ENCODE measurements at regions not wholly inside any gene's neighbourhood (a gene's known extent, or its start where the extent isn't known, plus 50 kb on each side); places are given as distances from the start of the nearest gene placed in this dataset.

DNA sequence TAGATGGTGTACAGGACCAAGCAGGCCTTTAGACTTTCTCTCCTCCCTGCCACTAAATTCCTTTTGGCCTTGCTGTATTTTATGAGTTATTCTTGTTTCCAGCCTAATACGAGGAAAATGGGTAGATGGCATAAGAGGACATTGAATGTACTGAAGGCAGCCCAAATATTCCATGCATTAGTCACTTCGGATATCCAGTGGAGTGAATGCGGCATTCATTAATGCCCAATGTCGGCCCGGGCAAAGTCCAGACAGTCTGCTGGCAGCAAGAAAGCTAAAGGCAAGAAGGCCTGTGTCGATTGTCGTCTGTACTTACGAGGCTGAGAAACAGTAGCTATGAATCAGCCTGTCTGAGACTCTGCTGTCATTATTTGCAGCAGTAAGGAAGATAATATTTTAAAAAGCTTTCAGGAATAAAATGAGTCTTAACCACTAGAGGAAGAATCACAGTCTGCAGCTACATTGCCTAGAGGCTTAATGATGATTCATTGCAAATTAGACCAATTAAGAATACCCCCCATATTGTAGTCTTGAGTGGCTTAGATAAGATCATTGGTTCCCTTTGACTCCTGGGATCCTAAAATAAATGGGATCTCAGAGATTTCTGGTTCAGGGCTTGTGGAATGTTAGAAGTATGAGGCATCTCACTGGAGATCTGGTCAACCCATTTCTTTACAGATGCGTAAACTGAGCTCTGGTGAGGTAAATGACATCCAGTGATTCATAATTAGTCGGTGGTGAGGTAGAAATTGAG, 534.1 kb upstream of the JAG1 start:
- Histone ChIP-seq H2AFZ (no peak overlapping the region), H3K27ac (ENCODE audit: low read depth) (no peak overlapping the region), H4K20me1 (replicated peaks; ENCODE audit: insufficient read depth) (no peaks in the 10 kb centered on the region), H3K4me2 (no peak overlapping the region), H3K4me1 (ENCODE audit: insufficient read depth) (peaks cover 6% of the 10 kb centered on the region; the same call in 1 of the 2 replicates), H3K27me3 (ENCODE audit: insufficient read depth) (no peaks in the 10 kb centered on the region), H3F3A (replicated peaks; ENCODE audit: low read depth) (no peaks in the 10 kb centered on the region), H3K36me3 (ENCODE audit: insufficient read depth) (no peaks in the 10 kb centered on the region), H3K4me3 (no peak overlapping the region), H3K9me2 (ENCODE audit: insufficient read depth) (0 out of 2 replicates have a peak, but pooled peaks cover 6% of the 10 kb centered on the region), H3K79me2 (replicated peaks; ENCODE audit: insufficient read depth) (no peaks in the 10 kb centered on the region)
- Mint-ChIP-seq H3K9me3 (no peaks in the 10 kb centered on the region), H3K27me3 (ENCODE audit: insufficient read depth, low read depth, poor library complexity) (no peaks in the 10 kb centered on the region), H3K4me3 (no peak overlapping the region), H3K36me3 (ENCODE audit: low read depth) (no peaks in the 10 kb centered on the region), H3K27ac (no peak overlapping the region), H3K4me1 (peaks cover 27% of the 10 kb centered on the region; the same call in 2 of the 3 replicates)
- no peak for ATAC-seq
- no peak for DNase-seq (ENCODE audit: low spot score)
- TF ChIP-seq ZNF331 (CRISPR knock-in tag; IDR thresholded peaks at IDR 0.05; ENCODE audit: low read depth), result no peak
- TF ChIP-seq, protein P1, sequence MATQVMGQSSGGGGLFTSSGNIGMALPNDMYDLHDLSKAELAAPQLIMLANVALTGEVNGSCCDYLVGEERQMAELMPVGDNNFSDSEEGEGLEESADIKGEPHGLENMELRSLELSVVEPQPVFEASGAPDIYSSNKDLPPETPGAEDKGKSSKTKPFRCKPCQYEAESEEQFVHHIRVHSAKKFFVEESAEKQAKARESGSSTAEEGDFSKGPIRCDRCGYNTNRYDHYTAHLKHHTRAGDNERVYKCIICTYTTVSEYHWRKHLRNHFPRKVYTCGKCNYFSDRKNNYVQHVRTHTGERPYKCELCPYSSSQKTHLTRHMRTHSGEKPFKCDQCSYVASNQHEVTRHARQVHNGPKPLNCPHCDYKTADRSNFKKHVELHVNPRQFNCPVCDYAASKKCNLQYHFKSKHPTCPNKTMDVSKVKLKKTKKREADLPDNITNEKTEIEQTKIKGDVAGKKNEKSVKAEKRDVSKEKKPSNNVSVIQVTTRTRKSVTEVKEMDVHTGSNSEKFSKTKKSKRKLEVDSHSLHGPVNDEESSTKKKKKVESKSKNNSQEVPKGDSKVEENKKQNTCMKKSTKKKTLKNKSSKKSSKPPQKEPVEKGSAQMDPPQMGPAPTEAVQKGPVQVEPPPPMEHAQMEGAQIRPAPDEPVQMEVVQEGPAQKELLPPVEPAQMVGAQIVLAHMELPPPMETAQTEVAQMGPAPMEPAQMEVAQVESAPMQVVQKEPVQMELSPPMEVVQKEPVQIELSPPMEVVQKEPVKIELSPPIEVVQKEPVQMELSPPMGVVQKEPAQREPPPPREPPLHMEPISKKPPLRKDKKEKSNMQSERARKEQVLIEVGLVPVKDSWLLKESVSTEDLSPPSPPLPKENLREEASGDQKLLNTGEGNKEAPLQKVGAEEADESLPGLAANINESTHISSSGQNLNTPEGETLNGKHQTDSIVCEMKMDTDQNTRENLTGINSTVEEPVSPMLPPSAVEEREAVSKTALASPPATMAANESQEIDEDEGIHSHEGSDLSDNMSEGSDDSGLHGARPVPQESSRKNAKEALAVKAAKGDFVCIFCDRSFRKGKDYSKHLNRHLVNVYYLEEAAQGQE (IDR thresholded peaks at IDR 0.05; ENCODE audit: unreplicated experiment), result no peak
- no peak for TF ChIP-seq JUNB (IDR thresholded peaks at IDR 0.05; ENCODE audit: unreplicated experiment)
- TF ChIP-seq, protein P2, sequence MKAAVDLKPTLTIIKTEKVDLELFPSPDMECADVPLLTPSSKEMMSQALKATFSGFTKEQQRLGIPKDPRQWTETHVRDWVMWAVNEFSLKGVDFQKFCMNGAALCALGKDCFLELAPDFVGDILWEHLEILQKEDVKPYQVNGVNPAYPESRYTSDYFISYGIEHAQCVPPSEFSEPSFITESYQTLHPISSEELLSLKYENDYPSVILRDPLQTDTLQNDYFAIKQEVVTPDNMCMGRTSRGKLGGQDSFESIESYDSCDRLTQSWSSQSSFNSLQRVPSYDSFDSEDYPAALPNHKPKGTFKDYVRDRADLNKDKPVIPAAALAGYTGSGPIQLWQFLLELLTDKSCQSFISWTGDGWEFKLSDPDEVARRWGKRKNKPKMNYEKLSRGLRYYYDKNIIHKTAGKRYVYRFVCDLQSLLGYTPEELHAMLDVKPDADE (IDR thresholded peaks at IDR 0.05), result no peak
- no peak for TF ChIP-seq EZH2phosphoT487 (IDR thresholded peaks at IDR 0.05; ENCODE audit: unreplicated experiment)
- TF ChIP-seq, protein P3, sequence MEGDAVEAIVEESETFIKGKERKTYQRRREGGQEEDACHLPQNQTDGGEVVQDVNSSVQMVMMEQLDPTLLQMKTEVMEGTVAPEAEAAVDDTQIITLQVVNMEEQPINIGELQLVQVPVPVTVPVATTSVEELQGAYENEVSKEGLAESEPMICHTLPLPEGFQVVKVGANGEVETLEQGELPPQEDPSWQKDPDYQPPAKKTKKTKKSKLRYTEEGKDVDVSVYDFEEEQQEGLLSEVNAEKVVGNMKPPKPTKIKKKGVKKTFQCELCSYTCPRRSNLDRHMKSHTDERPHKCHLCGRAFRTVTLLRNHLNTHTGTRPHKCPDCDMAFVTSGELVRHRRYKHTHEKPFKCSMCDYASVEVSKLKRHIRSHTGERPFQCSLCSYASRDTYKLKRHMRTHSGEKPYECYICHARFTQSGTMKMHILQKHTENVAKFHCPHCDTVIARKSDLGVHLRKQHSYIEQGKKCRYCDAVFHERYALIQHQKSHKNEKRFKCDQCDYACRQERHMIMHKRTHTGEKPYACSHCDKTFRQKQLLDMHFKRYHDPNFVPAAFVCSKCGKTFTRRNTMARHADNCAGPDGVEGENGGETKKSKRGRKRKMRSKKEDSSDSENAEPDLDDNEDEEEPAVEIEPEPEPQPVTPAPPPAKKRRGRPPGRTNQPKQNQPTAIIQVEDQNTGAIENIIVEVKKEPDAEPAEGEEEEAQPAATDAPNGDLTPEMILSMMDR (conservative IDR thresholded peaks at IDR 0.05; ENCODE audit: low read depth in 2 of 2), result no peak
- no peak for TF ChIP-seq ZNF114 (CRISPR knock-in tag; IDR thresholded peaks at IDR 0.05)
- no peak for TF ChIP-seq POLR2AphosphoS5 (IDR thresholded peaks at IDR 0.05; ENCODE audit: low read depth)
- TF ChIP-seq, protein P4, sequence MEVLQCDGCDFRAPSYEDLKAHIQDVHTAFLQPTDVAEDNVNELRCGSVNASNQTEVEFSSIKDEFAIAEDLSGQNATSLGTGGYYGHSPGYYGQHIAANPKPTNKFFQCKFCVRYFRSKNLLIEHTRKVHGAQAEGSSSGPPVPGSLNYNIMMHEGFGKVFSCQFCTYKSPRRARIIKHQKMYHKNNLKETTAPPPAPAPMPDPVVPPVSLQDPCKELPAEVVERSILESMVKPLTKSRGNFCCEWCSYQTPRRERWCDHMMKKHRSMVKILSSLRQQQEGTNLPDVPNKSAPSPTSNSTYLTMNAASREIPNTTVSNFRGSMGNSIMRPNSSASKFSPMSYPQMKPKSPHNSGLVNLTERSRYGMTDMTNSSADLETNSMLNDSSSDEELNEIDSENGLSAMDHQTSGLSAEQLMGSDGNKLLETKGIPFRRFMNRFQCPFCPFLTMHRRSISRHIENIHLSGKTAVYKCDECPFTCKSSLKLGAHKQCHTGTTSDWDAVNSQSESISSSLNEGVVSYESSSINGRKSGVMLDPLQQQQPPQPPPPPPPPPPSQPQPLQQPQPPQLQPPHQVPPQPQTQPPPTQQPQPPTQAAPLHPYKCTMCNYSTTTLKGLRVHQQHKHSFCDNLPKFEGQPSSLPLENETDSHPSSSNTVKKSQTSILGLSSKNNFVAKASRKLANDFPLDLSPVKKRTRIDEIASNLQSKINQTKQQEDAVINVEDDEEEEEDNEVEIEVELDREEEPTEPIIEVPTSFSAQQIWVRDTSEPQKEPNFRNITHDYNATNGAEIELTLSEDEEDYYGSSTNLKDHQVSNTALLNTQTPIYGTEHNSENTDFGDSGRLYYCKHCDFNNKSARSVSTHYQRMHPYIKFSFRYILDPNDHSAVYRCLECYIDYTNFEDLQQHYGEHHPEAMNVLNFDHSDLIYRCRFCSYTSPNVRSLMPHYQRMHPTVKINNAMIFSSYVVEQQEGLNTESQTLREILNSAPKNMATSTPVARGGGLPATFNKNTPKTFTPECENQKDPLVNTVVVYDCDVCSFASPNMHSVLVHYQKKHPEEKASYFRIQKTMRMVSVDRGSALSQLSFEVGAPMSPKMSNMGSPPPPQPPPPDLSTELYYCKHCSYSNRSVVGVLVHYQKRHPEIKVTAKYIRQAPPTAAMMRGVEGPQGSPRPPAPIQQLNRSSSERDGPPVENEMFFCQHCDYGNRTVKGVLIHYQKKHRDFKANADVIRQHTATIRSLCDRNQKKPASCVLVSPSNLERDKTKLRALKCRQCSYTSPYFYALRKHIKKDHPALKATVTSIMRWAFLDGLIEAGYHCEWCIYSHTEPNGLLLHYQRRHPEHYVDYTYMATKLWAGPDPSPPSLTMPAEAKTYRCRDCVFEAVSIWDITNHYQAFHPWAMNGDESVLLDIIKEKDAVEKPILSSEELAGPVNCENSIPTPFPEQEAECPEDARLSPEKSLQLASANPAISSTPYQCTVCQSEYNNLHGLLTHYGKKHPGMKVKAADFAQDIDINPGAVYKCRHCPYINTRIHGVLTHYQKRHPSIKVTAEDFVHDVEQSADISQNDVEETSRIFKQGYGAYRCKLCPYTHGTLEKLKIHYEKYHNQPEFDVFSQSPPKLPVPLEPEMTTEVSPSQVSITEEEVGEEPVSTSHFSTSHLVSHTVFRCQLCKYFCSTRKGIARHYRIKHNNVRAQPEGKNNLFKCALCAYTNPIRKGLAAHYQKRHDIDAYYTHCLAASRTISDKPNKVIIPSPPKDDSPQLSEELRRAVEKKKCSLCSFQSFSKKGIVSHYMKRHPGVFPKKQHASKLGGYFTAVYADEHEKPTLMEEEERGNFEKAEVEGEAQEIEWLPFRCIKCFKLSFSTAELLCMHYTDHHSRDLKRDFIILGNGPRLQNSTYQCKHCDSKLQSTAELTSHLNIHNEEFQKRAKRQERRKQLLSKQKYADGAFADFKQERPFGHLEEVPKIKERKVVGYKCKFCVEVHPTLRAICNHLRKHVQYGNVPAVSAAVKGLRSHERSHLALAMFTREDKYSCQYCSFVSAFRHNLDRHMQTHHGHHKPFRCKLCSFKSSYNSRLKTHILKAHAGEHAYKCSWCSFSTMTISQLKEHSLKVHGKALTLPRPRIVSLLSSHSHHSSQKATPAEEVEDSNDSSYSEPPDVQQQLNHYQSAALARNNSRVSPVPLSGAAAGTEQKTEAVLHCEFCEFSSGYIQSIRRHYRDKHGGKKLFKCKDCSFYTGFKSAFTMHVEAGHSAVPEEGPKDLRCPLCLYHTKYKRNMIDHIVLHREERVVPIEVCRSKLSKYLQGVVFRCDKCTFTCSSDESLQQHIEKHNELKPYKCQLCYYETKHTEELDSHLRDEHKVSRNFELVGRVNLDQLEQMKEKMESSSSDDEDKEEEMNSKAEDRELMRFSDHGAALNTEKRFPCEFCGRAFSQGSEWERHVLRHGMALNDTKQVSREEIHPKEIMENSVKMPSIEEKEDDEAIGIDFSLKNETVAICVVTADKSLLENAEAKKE (CRISPR knock-in tag; IDR thresholded peaks at IDR 0.05), result no peak
- no peak for TF ChIP-seq EZH2 (IDR thresholded peaks at IDR 0.05; ENCODE audit: low read depth, unreplicated experiment)
- no peak for TF ChIP-seq CREB1 (CRISPR knock-in tag; IDR thresholded peaks at IDR 0.05; ENCODE audit: low read depth)
- no peak for TF ChIP-seq NANOG (IDR thresholded peaks at IDR 0.05; ENCODE audit: borderline replicate concordance)
- TF ChIP-seq STAT1 (IDR thresholded peaks at IDR 0.05; ENCODE audit: unreplicated experiment), result no peak

Measured in GM23338 (cell line).